Body of pancreas (tissue), 4 donors: ENCODE measurements at regions not wholly inside any gene's neighbourhood (a gene's known extent, or its start where the extent isn't known, plus 50 kb on each side); places are given as distances from the start of the nearest gene placed in this dataset.

Source experiments
- ATAC-seq: fragments of 150-250 bp; one replicate; pipeline ENCODE4 v1.9.1; 2016
- DNase-seq, 4 donors: peaks; one replicate each; pipeline ENCODE4 v3.0.0-alpha.2; 2019
- H3K27ac ChIP-seq, 4 donors: fragments of 200-600 bp; sonication (generic); 1 replicate in 3 of 4; 2 replicates in 1 of 4; pipeline versions ENCODE4 v1.5.1 to v1.6.1; 2016 to 2019; ENCODE audit warnings: mild to moderate bottlenecking in 1 of 4, mixed read lengths in 1 of 4, moderate library complexity in 1 of 4
- H3K27me3 ChIP-seq, 2 donors: fragments of 200-600 bp; sonication (generic); one replicate each; pipeline ENCODE4 v1.6.0; 2016; ENCODE audit warnings: mild to moderate bottlenecking in 1 of 2
- H3K36me3 ChIP-seq, 2 donors: fragments of 200-600 bp; sonication (generic); replicated peaks in 1 of 2; 2 replicates each; pipeline ENCODE4 v1.5.1; 2016; ENCODE audit warnings: low read depth in 2 of 2; ENCODE audit not compliant: insufficient read depth in 1 of 2
- H3K4me1 ChIP-seq: fragments of 200-600 bp; sonication (generic); one replicate; pipeline ENCODE4 v1.6.0; 2016
- H3K4me3 ChIP-seq, 2 donors: fragments of 200-600 bp; sonication (generic); 1 replicate in 1 of 2; 2 replicates in 1 of 2; pipeline ENCODE4 v1.5.1; 2016 to 2019
- H3K9me3 ChIP-seq, 3 donors: fragments of 200-600 bp; sonication (generic); 1 replicate in 2 of 3; 2 replicates in 1 of 3; pipeline ENCODE4 v1.5.1; 2016
- CTCF ChIP-seq, 7 experiments: fragments of 450-650 bp in 4 of 7; fragments of 200-600 bp in 3 of 7; sonication (generic) in 3 of 7; IDR thresholded peaks; one replicate each; pipeline ENCODE4 v1.5.1; 2016 to 2019; ENCODE audit warnings: antibody characterized with exemption in 7 of 7
- POLR2A ChIP-seq, 3 donors: fragments of 450-650 bp; IDR thresholded peaks; one replicate each; pipeline ENCODE4 v1.6.1; 2016; ENCODE audit warnings: antibody characterized with exemption in 3 of 3, mild to moderate bottlenecking in 2 of 3
- WGBS, 2 donors: methylation state at CpG; one replicate each; pipeline ENCODE4 v1.1.5; 2017; 5-methylcytosine and 5-hydroxymethylcytosine counted together
- intact Hi-C: fragments of 100-400 bp; cut with DNase I; formaldehyde crosslinking; loops from one replicate; pipeline ENCODE4 v1.15.1; 2023

GRCh38 chr10:47094636-47095035, 183.4 kb downstream of the PTPN20 start:
- H3K36me3 ChIP-seq: no peaks in the 10 kb centered on the region
- TF ChIP-seq POLR2A (IDR thresholded peaks at IDR 0.05) (no peak), CTCF (IDR thresholded peaks at IDR 0.05) (no peak)
- H3K27ac ChIP-seq: no peak overlapping the region
- no peaks in the 10 kb centered on the region for H3K4me1 ChIP-seq
- H3K9me3 ChIP-seq: no peaks in the 10 kb centered on the region
- intact Hi-C loops: no loop called here
- DNase-seq (no peak), ATAC-seq (no peak)
- H3K4me3 ChIP-seq: no peak overlapping the region
- no peaks in the 10 kb centered on the region for H3K27me3 ChIP-seq
- WGBS, 2 donors: 71 to 81% methylated on average over 10 of the region's 10 CpGs

GRCh38 chr10:47095211-47095610, 184.0 kb downstream of the PTPN20 start:
- no peak for TF ChIP-seq POLR2A (IDR thresholded peaks at IDR 0.05)
- TF ChIP-seq CTCF (IDR thresholded peaks at IDR 0.05): no peak
- no peaks in the 10 kb centered on the region for H3K9me3 ChIP-seq
- DNase-seq (no peak), ATAC-seq (no peak)
- no peaks in the 10 kb centered on the region for H3K27me3 ChIP-seq
- no peak overlapping the region for H3K4me3 ChIP-seq
- H3K36me3 ChIP-seq: no peaks in the 10 kb centered on the region
- intact Hi-C loops: no loop called here
- WGBS, 2 donors: 84 to 86% methylated on average over 12 of the region's 12 CpGs
- no peak overlapping the region for H3K27ac ChIP-seq
- H3K4me1 ChIP-seq: no peaks in the 10 kb centered on the region

- DNase-seq (no peak), ATAC-seq (no peak)
- Histone ChIP-seq H3K4me3 (no peak overlapping the region), H3K27ac (no peak overlapping the region), H3K36me3 (no peaks in the 10 kb centered on the region), H3K4me1 (no peaks in the 10 kb centered on the region), H3K9me3 (no peaks in the 10 kb centered on the region), H3K27me3 (no peaks in the 10 kb centered on the region)
- 74 to 81% methylated on average over 17 of the region's 17 CpGs for WGBS, 2 donors
- intact Hi-C loops: no loop called here
- TF ChIP-seq CTCF (IDR thresholded peaks at IDR 0.05) (no peak), POLR2A (IDR thresholded peaks at IDR 0.05) (no peak)
These were observed 184.8 kb downstream of the PTPN20 start for GRCh38 chr10:47095848-47096612.

- no peaks in the 10 kb centered on the region for H3K36me3 ChIP-seq
- no peak overlapping the region for H3K27ac ChIP-seq
- no peaks in the 10 kb centered on the region for H3K27me3 ChIP-seq
- TF ChIP-seq CTCF (IDR thresholded peaks at IDR 0.05) (no peak), POLR2A (IDR thresholded peaks at IDR 0.05) (no peak)
- DNase-seq: no peak
- no peak for ATAC-seq
- H3K9me3 ChIP-seq: no peaks in the 10 kb centered on the region
- H3K4me3 ChIP-seq: no peak overlapping the region
- WGBS, 2 donors: 53 to 57% methylated on average over 3 of the region's 3 CpGs
- no peaks in the 10 kb centered on the region for H3K4me1 ChIP-seq
- intact Hi-C loops: no loop called here
These were observed 187.0 kb downstream of the PTPN20 start for GRCh38 chr10:47098238-47098637.

- no peak overlapping the region for H3K4me3 ChIP-seq
- no peak for TF ChIP-seq CTCF (IDR thresholded peaks at IDR 0.05)
- TF ChIP-seq POLR2A (IDR thresholded peaks at IDR 0.05): no peak
- H3K9me3 ChIP-seq: no peaks in the 10 kb centered on the region
- 82 to 86% methylated on average over 10 to 11 of the region's 11 CpGs for WGBS, 2 donors
- DNase-seq (no peak), ATAC-seq (no peak)
- intact Hi-C loops: no loop called here
- no peaks in the 10 kb centered on the region for H3K4me1 ChIP-seq
- no peaks in the 10 kb centered on the region for H3K27me3 ChIP-seq
- no peak overlapping the region for H3K27ac ChIP-seq
- H3K36me3 ChIP-seq: no peaks in the 10 kb centered on the region
These were observed 187.7 kb downstream of the PTPN20 start for GRCh38 chr10:47098964-47099363.
